ENCODE measurements at regions not wholly inside any gene's neighbourhood (a gene's known extent, or its start where the extent isn't known, plus 50 kb on each side); places are given as distances from the start of the nearest gene placed in this dataset.
A peak's percentile ranks its signal among the peaks of the same experiment; 100 is the strongest.
"Not testable (repeated sequence)": the region's sequence is repeated elsewhere in the genome, so short reads cannot be mapped to it uniquely, and the experiment has no call there.

GRCh38 chr5:52632281-52632680 lies 155.4 kb upstream of the ITGA1 start:
- no peak for TF ChIP-seq CTCF (IDR thresholded peaks at IDR 0.05; ENCODE audit: borderline replicate concordance, control extremely low read depth, extremely low read depth, insufficient read depth, missing control alignments)
- DNase-seq (ENCODE audit: low spot score): no peak
- in situ Hi-C loops (cut with MboI; ENCODE audit: low sequenced_read_pairs, unreplicated experiment): no loop called here

GRCh38 chr5:52634171-52634570 lies 153.5 kb upstream of the ITGA1 start:
- in situ Hi-C loops (cut with MboI; ENCODE audit: low sequenced_read_pairs, unreplicated experiment); DNase-seq (ENCODE audit: low spot score): not testable (repeated sequence)

GRCh38 chr5:52638732-52639131 lies 149.0 kb upstream of the ITGA1 start:
- in situ Hi-C loops (cut with MboI; ENCODE audit: low sequenced_read_pairs, unreplicated experiment): no loop called here
- DNase-seq (ENCODE audit: low spot score): no peak
- no peak for TF ChIP-seq CTCF (IDR thresholded peaks at IDR 0.05; ENCODE audit: borderline replicate concordance, control extremely low read depth, extremely low read depth, insufficient read depth, missing control alignments)

- in situ Hi-C loops (cut with MboI; ENCODE audit: low sequenced_read_pairs, unreplicated experiment): no loop called here
- TF ChIP-seq CTCF (IDR thresholded peaks at IDR 0.05; ENCODE audit: borderline replicate concordance, control extremely low read depth, extremely low read depth, insufficient read depth, missing control alignments): no peak
- DNase-seq (ENCODE audit: low spot score): no peak
These were observed 139.0 kb upstream of the ITGA1 start for GRCh38 chr5:52648726-52649125.

- DNase-seq (ENCODE audit: low spot score): no peak
- no peak for TF ChIP-seq CTCF (IDR thresholded peaks at IDR 0.05; ENCODE audit: borderline replicate concordance, control extremely low read depth, extremely low read depth, insufficient read depth, missing control alignments)
- in situ Hi-C loops (cut with MboI; ENCODE audit: low sequenced_read_pairs, unreplicated experiment): loop anchor here (25.0 kb wide), 1 partner anchor 1693 kb away; no protein-coding TSS in a partner anchor
These were observed 132.6 kb upstream of the ITGA1 start for GRCh38 chr5:52655163-52655562.

- in situ Hi-C loops (cut with MboI; ENCODE audit: low sequenced_read_pairs, unreplicated experiment): loop anchor here (25.0 kb wide), 1 partner anchor 1694 kb away; no protein-coding TSS in a partner anchor
- no peak for DNase-seq (ENCODE audit: low spot score)
- no peak for TF ChIP-seq CTCF (IDR thresholded peaks at IDR 0.05; ENCODE audit: borderline replicate concordance, control extremely low read depth, extremely low read depth, insufficient read depth, missing control alignments)
These were observed 131.0 kb upstream of the ITGA1 start for GRCh38 chr5:52656569-52657246.

- DNase-seq (ENCODE audit: low spot score): peak; percentile 22
- TF ChIP-seq CTCF (IDR thresholded peaks at IDR 0.05; ENCODE audit: borderline replicate concordance, control extremely low read depth, extremely low read depth, insufficient read depth, missing control alignments): peak; percentile 38
- in situ Hi-C loops (cut with MboI; ENCODE audit: low sequenced_read_pairs, unreplicated experiment): loop anchor here (25.0 kb wide), 1 partner anchor 1695 kb away; no protein-coding TSS in a partner anchor
These were observed 130.5 kb upstream of the ITGA1 start for GRCh38 chr5:52657247-52657645.
